Left kidney (tissue), 1 donor: ENCODE measurements at regions not wholly inside any gene's neighbourhood (a gene's known extent, or its start where the extent isn't known, plus 50 kb on each side); places are given as distances from the start of the nearest gene placed in this dataset.
A peak's percentile ranks its signal among the peaks of the same experiment; 100 is the strongest.
"Not testable (repeated sequence)": the region's sequence is repeated elsewhere in the genome, so short reads cannot be mapped to it uniquely, and the experiment has no call there.

Experiments used
- DNase-seq: peaks from one replicate; pipeline ENCODE4 v3.0.0-alpha.2; 2013

- DNase-seq, result not testable (repeated sequence)
These were observed 568.6 kb downstream of the SMARCA1 start for GRCh38 chrX:128954697-128955096.

DNA sequence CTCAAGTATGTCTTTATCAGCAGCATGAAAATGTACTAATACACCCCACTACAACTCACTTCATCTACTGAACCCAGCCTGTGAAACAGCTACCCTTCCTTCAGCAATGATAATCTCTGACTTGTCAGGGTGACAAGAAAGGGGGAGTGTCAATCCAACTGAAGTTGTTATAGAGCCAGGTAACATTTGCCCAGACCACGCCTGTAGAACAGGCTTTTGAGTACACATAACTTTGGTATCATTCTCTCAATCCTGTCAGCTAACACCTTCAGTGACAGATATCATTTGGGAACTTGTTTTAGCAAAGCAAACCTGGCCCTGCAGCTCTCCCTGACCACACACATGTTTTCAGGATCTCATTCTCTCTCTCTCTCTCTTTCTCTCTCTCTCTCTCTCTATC is 592.2 kb downstream of the SMARCA1 start:
- DNase-seq, result no peak

DNA sequence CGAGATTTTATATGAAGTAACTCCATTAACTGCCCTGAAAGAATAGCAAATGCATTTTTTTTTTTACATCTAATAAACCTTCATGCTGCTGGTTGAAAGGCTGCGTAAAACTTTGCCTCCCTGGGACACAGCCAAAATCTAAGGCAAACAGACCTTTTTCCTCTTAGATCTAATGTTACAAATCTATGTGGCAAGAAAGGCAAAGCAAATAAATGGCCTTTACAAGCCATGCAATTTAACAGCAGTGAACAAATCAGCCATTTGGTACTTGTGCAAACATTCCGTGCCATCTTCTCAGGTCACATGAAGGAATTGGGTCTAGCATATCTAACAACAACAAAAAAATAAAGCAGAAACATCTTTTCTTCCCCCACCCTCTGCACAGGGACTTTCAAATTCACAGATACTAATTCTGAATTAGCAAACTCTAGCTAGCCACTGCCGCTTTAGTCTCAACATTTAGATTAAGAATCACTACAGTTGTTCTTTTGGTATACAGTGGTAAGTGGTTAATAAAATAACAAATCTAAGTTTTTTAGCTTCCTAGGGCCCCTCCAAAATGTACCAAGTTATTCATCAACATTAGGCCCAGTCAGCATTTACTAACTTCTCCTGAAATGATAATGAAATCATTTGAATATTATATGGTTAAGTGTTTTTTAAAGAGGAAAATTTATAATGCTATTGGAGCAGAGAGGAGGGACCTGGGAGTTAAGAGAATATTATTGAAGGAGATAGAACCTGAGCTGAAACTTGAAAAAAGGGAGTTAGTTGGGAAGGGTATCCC is 593.8 kb downstream of the SMARCA1 start:
- no peak for DNase-seq

DNA sequence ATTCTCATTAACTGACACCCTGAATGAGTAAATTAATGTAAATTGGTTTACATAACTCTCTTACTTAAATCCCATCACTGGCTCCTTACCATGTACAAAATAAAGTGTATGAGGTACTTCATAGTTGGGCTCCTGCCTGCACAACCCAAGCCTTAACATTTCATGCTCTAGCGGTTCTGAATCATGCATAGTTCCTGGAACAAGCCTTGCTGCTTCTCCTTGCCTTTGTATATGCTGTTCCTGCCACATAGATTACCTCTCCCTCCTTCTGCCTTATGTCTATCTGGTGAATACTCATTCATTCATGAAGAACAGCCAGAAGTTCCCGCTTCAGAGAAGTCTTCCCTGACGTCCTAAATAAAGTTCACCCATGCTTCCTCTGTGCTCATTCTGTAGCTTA is 594.7 kb downstream of the SMARCA1 start:
- no peak for DNase-seq

- no peak for DNase-seq
These were observed 595.9 kb downstream of the SMARCA1 start for GRCh38 chrX:128927363-128927762.

- DNase-seq, result no peak
These were observed 616.5 kb downstream of the SMARCA1 start for GRCh38 chrX:128906753-128907152.

- no peak for DNase-seq
These were observed 622.3 kb downstream of the SMARCA1 start for GRCh38 chrX:128901018-128901417.

DNA sequence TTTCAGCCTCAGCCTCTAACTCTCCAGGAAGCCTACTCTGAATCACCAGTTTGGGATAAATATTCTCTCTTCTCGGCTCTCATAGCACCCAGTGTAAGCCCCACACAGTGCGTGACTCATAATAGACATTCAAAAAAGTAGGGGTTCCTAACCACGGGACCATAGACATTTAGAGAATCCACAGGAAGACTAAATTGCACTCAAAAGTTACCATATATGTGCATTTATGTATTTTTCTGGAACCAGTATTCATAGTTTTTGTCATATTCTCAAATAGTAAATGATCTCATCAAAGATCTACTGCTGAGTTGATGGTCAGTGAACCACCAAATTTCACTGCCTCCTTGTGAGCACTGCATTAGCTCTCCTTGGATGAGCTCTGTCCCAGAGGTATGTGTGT is 625.7 kb downstream of the SMARCA1 start:
- DNase-seq, result no peak

- DNase-seq, result no peak
These were observed 631.7 kb downstream of the SMARCA1 start for GRCh38 chrX:128891554-128891953.

DNA sequence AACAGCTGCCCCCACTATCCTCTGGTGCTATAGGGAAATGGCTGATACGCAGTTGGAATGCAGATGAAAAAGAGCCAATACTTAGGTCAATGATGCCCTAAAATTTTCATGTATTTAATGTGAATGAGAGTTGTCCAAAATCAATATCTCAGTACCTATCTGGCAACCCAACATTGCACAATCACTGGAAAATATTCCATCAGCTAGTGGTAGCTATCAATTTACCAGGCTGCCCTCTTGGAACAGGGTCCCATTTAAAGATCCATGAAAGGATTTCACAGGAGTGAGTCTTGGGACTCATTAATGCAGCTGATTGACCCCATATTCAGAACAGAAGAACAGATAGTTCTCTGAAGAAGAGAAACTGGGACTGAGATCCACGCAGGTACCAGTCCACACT is 638.9 kb downstream of the SMARCA1 start:
- no peak for DNase-seq

DNA sequence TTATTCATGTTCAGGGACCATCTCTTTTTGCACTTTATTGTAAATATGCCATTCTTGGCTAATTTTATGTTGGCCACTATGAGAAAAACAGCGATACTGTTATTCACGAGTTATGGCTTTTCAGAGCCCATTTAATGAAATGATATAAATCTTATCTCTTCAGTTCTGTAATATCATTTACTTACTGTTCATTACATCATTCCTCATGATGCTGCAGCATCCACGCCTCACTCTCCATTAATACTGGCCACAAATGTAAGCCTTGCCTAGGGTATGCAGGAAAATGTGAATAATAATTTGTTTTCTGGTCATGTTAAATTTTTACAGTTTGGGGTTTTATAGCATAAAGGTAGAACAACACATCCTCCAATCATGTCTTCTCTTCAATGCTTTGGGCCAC is 639.6 kb downstream of the SMARCA1 start:
- no peak for DNase-seq

DNA sequence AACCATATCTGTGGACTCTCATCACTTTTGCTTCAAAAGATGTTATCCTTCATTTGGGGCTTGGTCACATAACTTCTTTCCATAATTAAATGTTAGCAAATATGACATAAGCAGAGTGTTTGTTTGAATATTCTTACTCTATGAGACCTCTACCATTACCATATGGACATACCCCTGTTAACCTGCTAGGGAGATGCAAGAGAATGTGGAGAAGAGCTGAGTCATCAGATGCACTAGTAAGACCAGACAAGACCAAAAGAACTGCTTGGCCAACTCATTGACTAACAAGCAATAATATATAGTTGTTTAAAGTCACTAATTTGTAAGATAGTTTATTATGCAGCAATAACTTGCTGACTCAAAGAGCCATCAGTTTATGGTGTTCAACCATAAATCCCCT is 652.9 kb downstream of the SMARCA1 start:
- DNase-seq, result no peak

DNA sequence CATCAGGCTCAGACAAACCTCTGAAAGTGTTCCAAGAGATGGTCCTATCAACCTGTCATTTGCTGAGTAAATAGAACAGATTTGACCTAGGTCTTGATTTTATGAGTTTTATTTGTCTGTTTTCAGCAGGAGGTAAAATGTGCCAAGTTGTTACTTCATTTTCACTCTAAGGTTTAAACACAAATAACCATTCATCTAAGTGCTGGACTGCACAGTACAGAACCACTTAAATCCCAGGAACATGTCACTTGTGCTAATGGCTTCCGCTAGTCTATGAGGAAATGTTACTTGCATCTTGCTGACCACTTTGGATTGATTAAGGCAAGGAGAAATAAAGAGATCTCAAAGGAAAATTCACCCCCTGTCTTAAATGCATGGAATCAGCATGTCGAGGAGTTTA is 660.7 kb downstream of the SMARCA1 start:
- DNase-seq, result no peak

DNA sequence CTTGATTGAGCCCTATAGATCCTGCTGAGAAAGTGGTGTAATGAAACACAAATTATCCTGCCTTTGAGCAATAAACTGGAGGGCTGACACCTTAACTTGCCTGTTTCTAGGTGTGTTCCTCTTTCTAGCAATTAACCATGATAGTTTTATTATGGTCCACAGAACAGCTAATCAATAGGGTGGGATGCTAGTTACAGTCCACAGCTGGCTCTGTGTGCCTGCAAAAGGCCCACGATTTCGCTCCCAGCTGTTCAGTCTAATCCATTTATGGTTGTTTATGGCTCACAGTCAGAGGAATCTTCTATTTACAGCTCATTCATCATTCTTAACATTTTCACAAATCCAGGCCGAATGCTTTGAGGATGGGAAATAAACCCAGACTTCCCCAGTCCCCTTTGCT is 674.9 kb downstream of the SMARCA1 start:
- DNase-seq, result no peak

- DNase-seq, result no peak
These were observed 676.9 kb downstream of the SMARCA1 start for GRCh38 chrX:128846385-128846784.

- DNase-seq, result no peak
These were observed 704.6 kb downstream of the SMARCA1 start for GRCh38 chrX:128818690-128819089.

DNA sequence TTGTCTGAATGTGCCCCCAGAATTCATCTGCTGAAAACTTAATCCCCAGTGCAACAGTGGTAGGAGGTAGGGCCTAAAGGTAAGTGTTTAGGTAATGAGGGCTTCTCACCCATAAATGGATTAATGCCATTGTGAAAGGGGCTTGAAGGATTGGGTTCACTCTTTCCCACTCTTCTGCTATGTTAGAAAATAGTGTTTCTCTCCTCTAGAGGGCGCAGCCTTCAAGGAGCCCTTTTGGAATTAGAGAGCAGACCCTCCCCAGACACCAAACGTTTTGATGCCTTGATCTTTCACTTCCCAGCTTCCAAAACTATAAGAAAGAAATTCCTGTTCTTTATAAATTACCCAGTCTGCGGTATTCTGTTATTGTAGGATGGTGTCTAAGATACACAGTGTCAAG is 706.4 kb downstream of the SMARCA1 start:
- no peak for DNase-seq

DNA sequence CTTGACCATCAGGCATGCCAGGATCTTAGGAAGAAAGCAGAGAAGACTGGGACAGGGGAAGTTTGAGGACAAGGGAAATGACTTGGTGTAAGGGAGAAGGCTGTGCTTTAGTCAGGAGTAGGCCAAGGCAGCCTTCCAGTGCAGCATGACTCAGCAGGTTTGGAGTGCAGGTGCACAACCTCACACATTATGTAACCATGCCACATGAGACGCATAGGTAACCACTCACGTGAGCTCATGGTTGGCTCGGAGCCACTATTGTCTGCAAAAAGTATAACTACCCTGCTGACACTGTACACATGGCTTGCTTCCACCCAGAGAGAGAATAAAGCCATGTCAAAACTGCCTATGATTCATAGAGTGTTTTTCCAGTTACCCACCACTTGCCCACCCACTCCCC is 715.9 kb downstream of the SMARCA1 start:
- DNase-seq, result no peak

DNA sequence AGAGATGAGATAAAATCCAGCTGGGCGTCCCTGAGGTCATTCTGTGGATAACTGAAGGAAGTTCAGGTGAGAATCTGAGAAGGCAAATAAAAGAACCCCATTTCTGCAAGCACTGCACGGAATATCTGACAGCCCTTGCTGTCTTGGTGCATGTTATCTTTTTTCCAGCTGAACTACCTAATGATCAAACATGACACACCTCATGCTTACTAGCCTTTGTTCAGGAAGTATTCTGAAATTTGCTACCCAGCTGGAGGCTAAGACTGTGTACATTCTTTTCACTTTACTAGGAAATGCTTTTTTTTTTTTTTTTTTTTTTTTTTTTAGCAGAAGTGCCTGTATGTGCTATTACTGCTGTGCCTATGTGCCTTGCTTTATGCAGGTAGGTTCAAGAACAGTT is 718.1 kb downstream of the SMARCA1 start:
- DNase-seq, result no peak

DNA sequence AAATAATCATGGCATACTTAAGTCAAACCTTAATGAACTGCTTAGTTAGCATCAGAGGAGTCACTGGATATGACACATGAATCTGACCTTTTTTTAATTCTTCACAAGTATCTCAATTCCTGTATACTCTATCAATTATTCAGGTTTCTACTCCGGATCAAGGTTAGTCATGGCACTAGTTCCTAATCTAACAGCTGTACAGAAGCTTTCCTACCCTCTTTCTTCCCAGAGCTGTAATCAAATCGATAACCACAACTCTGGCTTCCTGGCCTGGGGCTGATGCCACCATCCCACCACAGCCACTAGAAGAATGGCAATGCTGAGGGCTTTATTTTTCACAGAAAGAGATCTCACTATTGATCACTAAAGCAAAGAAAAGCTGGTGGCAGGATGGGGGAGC is 718.5 kb downstream of the SMARCA1 start:
- DNase-seq, result no peak

- DNase-seq, result no peak
These were observed 723.2 kb downstream of the SMARCA1 start for GRCh38 chrX:128800138-128800537.

GRCh38 chrX:128783139-128783538 is 730.9 kb upstream of the ACTRT1 start:
- DNase-seq, result not testable (repeated sequence)

DNA sequence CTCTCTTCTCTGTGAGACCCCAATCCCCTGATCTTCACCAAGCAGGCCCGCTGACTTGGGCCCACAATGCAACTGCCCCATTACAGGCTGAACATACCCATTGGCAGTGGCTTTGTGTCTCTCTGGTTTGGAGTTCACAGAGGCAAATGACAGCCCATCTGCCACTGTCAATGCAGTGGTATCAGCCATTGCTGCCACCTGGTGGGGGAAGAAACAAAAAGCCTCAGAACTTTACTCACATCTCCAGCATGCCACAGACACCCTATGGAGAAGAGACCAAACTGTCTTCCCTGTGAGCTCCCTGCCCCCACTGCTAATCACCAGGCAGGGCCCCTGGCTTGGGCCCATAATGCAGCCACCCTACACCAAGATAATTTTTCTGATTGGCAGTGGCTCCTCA is 729.3 kb upstream of the ACTRT1 start:
- peak; percentile 4 for DNase-seq

- no peak for DNase-seq
These were observed 728.7 kb upstream of the ACTRT1 start for GRCh38 chrX:128780934-128781333.

GRCh38 chrX:128769495-128769894 is 717.3 kb upstream of the ACTRT1 start:
- no peak for DNase-seq
